Trophoblast cell (in vitro differentiated cells and primary cell): ENCODE measurements at regions not wholly inside any gene's neighbourhood (a gene's known extent, or its start where the extent isn't known, plus 50 kb on each side); places are given as distances from the start of the nearest gene placed in this dataset.
A peak's percentile ranks its signal among the peaks of the same experiment; 100 is the strongest.
"Not testable (repeated sequence)": the region's sequence is repeated elsewhere in the genome, so short reads cannot be mapped to it uniquely, and the experiment has no call there.

Experiments used
- DNase-seq, 2 donors: peaks; one replicate each; pipeline ENCODE4 v3.0.0-alpha.2; 2016
- H2AFZ ChIP-seq: 2 replicates; pipeline ENCODE4 v1.6.1; 2013; ENCODE audit warnings: low read length, moderate library complexity, mild to moderate bottlenecking; ENCODE audit not compliant: insufficient read depth, poor library complexity
- H2AK5ac ChIP-seq: 2 replicates; pipeline ENCODE4 v1.6.1; 2013; ENCODE audit warnings: mild to moderate bottlenecking, low read length
- H2BK120ac ChIP-seq: 2 replicates; pipeline ENCODE4 v1.6.1; 2013; ENCODE audit warnings: low read length, mild to moderate bottlenecking, moderate library complexity; ENCODE audit not compliant: insufficient read depth, poor library complexity
- H2BK12ac ChIP-seq: 2 replicates; pipeline ENCODE4 v1.6.1; 2013; ENCODE audit warnings: mild to moderate bottlenecking, low read length, moderate library complexity
- H2BK5ac ChIP-seq: 2 replicates; pipeline ENCODE4 v1.6.1; 2013; ENCODE audit warnings: low read length, low read depth, moderate library complexity, mild to moderate bottlenecking; ENCODE audit not compliant: poor library complexity
- H3K14ac ChIP-seq: 2 replicates; pipeline ENCODE4 v1.6.1; 2013; ENCODE audit warnings: mild to moderate bottlenecking, low read length
- H3K18ac ChIP-seq: 2 replicates; pipeline ENCODE4 v1.6.1; 2013; ENCODE audit warnings: mild to moderate bottlenecking, low read length
- H3K23ac ChIP-seq: 2 replicates; pipeline ENCODE4 v1.6.1; 2013; ENCODE audit warnings: low read length
- H3K27ac ChIP-seq: 2 replicates; pipeline ENCODE4 v1.5.1; 2013; ENCODE audit warnings: low read depth, mild to moderate bottlenecking, inconsistent platforms, low read length, moderate library complexity
- H3K27me3 ChIP-seq: 2 replicates; pipeline ENCODE4 v1.6.1; 2013; ENCODE audit warnings: inconsistent platforms, mild to moderate bottlenecking, low read length, moderate library complexity; ENCODE audit not compliant: insufficient read depth
- H3K36me3 ChIP-seq, 2 experiments: 1 replicate in 1 of 2; 2 replicates in 1 of 2; pipeline ENCODE4 v1.6.1; 2013; ENCODE audit warnings: low read length in 2 of 2, mild to moderate bottlenecking in 2 of 2, moderate library complexity in 1 of 2; ENCODE audit not compliant: insufficient read depth in 2 of 2, control insufficient read depth in 1 of 2
- H3K4ac ChIP-seq: 2 replicates; pipeline ENCODE4 v1.6.1; 2013; ENCODE audit warnings: low read depth, mild to moderate bottlenecking, low read length, moderate library complexity
- H3K4me1 ChIP-seq, 2 experiments: 1 replicate in 1 of 2; 2 replicates in 1 of 2; pipeline ENCODE4 v1.6.1; 2013; ENCODE audit warnings: low read length in 2 of 2, mild to moderate bottlenecking in 2 of 2, moderate library complexity in 1 of 2; ENCODE audit not compliant: insufficient read depth in 2 of 2, control insufficient read depth in 1 of 2
- H3K4me2 ChIP-seq: 2 replicates; pipeline ENCODE4 v1.6.1; 2013; ENCODE audit warnings: inconsistent platforms, mild to moderate bottlenecking, low read length, moderate library complexity
- H3K4me3 ChIP-seq: 2 replicates; pipeline ENCODE4 v1.5.1; 2013; ENCODE audit warnings: mild to moderate bottlenecking, low read depth, low read length, inconsistent platforms
- H3K79me1 ChIP-seq: one replicate; pipeline ENCODE4 v1.6.1; 2013; ENCODE audit warnings: low read length
- H3K79me2 ChIP-seq: 2 replicates; pipeline ENCODE4 v1.6.1; 2013; ENCODE audit warnings: low read length, mild to moderate bottlenecking; ENCODE audit not compliant: control insufficient read depth, insufficient read depth, poor library complexity
- H3K9ac ChIP-seq: 2 replicates; pipeline ENCODE4 v1.6.1; 2013; ENCODE audit warnings: mild to moderate bottlenecking, low read length
- H3K9me3 ChIP-seq: 2 replicates; pipeline ENCODE4 v1.6.1; 2013; ENCODE audit warnings: low read depth, mild to moderate bottlenecking, control low read depth, inconsistent platforms, low read length; ENCODE audit not compliant: insufficient read depth
- H4K12ac ChIP-seq: 2 replicates; pipeline ENCODE4 v1.6.1; 2013; ENCODE audit warnings: low read depth, mild to moderate bottlenecking, low read length, moderate library complexity
- H4K8ac ChIP-seq: 2 replicates; pipeline ENCODE4 v1.6.1; 2013; ENCODE audit warnings: low read depth, mild to moderate bottlenecking, low read length, moderate library complexity
- H4K91ac ChIP-seq: one replicate; pipeline ENCODE4 v1.6.1; 2013; ENCODE audit warnings: low read depth, mild to moderate bottlenecking, low read length, moderate library complexity
- WGBS: extraction: QIAGEN DNeasy Blood & Tissue Kit; methylation state at CpG from one replicate; pipeline ENCODE4 v1.1.7; 2013; ENCODE audit warnings: missing lambda C conversion rate; ENCODE audit not compliant: insufficient read length, insufficient coverage; ENCODE audit errors: extremely low coverage; 5-methylcytosine and 5-hydroxymethylcytosine counted together

DNA sequence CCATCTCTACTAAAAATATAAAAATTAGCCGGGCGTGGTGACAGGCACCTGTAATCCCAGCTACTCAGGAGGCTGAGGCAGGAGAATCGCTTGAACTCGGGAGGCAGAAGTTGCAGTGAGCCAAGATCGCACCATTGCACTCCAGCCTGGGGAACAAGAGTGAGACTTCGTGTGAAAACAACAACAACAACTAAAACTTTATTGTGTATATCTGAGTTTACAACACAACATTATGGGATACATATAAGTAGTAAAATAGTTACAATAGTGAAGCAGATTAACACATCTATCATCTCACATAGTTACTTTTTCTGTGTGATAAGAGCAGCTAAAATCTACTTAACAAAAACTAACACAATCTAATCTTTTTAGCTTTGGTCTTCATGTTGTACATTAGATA is 132.4 kb upstream of the KLF6 start:
- not testable (repeated sequence) for H3K4ac ChIP-seq, H3K18ac ChIP-seq, H3K4me2 ChIP-seq, H2BK12ac ChIP-seq, H3K9me3 ChIP-seq, H4K12ac ChIP-seq, H3K27ac ChIP-seq, H3K9ac ChIP-seq, H2AFZ ChIP-seq, H2AK5ac ChIP-seq, H3K23ac ChIP-seq, DNase-seq, H3K79me1 ChIP-seq, H3K36me3 ChIP-seq, H3K14ac ChIP-seq, H3K79me2 ChIP-seq, H4K91ac ChIP-seq, H2BK5ac ChIP-seq, H3K4me3 ChIP-seq, H3K4me1 ChIP-seq, H4K8ac ChIP-seq, H2BK120ac ChIP-seq, H3K27me3 ChIP-seq
- no CpG with 5 or more reads among the region's 6 CpGs for WGBS

DNA sequence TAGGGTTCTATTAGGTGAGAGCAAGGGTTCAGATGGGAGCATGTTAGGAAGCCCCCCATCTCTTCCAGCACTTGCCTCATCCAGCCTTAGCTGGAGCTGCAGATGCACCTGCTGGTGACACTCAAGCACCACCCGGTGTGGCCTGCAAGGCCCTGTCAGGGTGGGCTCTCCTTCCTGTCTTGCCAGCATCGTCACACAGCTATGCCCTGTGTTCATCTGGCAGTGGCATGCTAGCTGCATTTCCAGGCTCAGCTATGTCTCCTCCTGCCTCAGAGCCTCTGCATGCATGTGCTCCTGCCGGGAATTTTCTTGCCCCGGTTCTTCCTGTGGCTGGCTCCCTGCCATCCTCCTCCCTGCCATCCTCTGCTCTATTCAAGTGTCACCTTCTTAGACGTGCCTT is 129.7 kb upstream of the KLF6 start:
- Histone ChIP-seq H3K27ac (no peak overlapping the region), H2BK12ac (no peak overlapping the region), H3K36me3 (no peaks in the 10 kb centered on the region), H3K14ac (no peak overlapping the region), H4K91ac (no peak overlapping the region), H3K79me1 (peaks cover 3% of the 10 kb centered on the region), H3K9me3 (no peaks in the 10 kb centered on the region), H3K18ac (no peak overlapping the region), H4K12ac (no peak overlapping the region), H4K8ac (no peak overlapping the region), H3K4ac (no peak overlapping the region), H2BK120ac (no peak overlapping the region), H2BK5ac (no peak overlapping the region), H3K4me1 (peaks cover 3 to 6% of the 10 kb centered on the region in 2 experiments), H2AK5ac (no peak overlapping the region), H3K9ac (no peak overlapping the region), H3K4me2 (no peak overlapping the region), H3K23ac (peak overlapping the region; percentile 83), H3K27me3 (no peaks in the 10 kb centered on the region), H3K79me2 (no peaks in the 10 kb centered on the region), H3K4me3 (no peak overlapping the region), H2AFZ (no peak overlapping the region)
- no CpG with 5 or more reads among the region's 5 CpGs for WGBS
- no peak for DNase-seq

GRCh38 chr10:3911713-3912442 is 126.9 kb upstream of the KLF6 start:
- no CpG with 5 or more reads among the region's 13 CpGs for WGBS

GRCh38 chr10:3911241-3911640 is 126.2 kb upstream of the KLF6 start:
- Histone ChIP-seq H3K4ac (no peak overlapping the region), H4K91ac (peak overlapping the region; percentile 53), H2BK120ac (peak overlapping the region; percentile 52), H3K23ac (no peak overlapping the region), H3K27ac (peak overlapping the region; percentile 59), H2AFZ (no peak overlapping the region), H3K9me3 (peaks cover 1% of the 10 kb centered on the region), H4K8ac (no peak overlapping the region), H2BK5ac (peak overlapping the region; percentile 34), H3K4me3 (no peak overlapping the region), H3K4me2 (no peak overlapping the region), H3K9ac (no peak overlapping the region), H3K18ac (no peak overlapping the region), H3K79me1 (peaks cover 20% of the 10 kb centered on the region), H4K12ac (no peak overlapping the region), H3K14ac (peak overlapping the region; percentile 35), H2BK12ac (no peak overlapping the region), H2AK5ac (no peak overlapping the region), H3K79me2 (no peaks in the 10 kb centered on the region), H3K4me1 (peaks cover 7 to 12% of the 10 kb centered on the region in 2 experiments), H3K36me3 (no peaks in the 10 kb centered on the region), H3K27me3 (no peaks in the 10 kb centered on the region)
- DNase-seq = peak in 1 of 2 donors; percentile 63
- no CpG with 5 or more reads among the region's 6 CpGs for WGBS

More at GRCh38 chr10:3911713-3912442, 126.9 kb upstream of the KLF6 start:
- H3K9me3 ChIP-seq = peaks cover 1% of the 10 kb centered on the region
- no peak overlapping the region for H3K9ac ChIP-seq
- peak overlapping the region; percentile 78 for H2AFZ ChIP-seq
- H3K36me3 ChIP-seq = no peaks in the 10 kb centered on the region
- H3K79me2 ChIP-seq = no peaks in the 10 kb centered on the region
- peak overlapping the region; percentile 77 for H3K14ac ChIP-seq
- no peak overlapping the region for H3K23ac ChIP-seq
- H3K4me3 ChIP-seq = no peak overlapping the region
- peak overlapping the region; percentile 83 for H2BK5ac ChIP-seq
- no peak overlapping the region for H4K12ac ChIP-seq
- H2BK12ac ChIP-seq = peak overlapping the region; percentile 44
- peak overlapping the region; percentile 56 for H3K4ac ChIP-seq
- H3K27me3 ChIP-seq = no peaks in the 10 kb centered on the region
- H4K8ac ChIP-seq = peak overlapping the region; percentile 81
- H3K18ac ChIP-seq = peak overlapping the region; percentile 61
- peak; percentile 72 to 89 for DNase-seq
- peak overlapping the region; percentile 77 for H4K91ac ChIP-seq
- peaks cover 7 to 10% of the 10 kb centered on the region in 2 experiments for H3K4me1 ChIP-seq
- H2BK120ac ChIP-seq = peak overlapping the region; percentile 91
- H3K27ac ChIP-seq = peak overlapping the region; percentile 63
- H3K79me1 ChIP-seq = peaks cover 15% of the 10 kb centered on the region
- peak overlapping the region; percentile 20 for H3K4me2 ChIP-seq
- H2AK5ac ChIP-seq = no peak overlapping the region
